H1 (cell line): ENCODE measurements at regions not wholly inside any gene's neighbourhood (a gene's known extent, or its start where the extent isn't known, plus 50 kb on each side); places are given as distances from the start of the nearest gene placed in this dataset.

Experiments used
- ASH2L ChIP-seq: fragments of 200-600, 300-600 bp; sonication (generic); IDR thresholded peaks from one replicate; pipeline ENCODE4 v1.7.1; 2017; ENCODE audit warnings: low read length
- NANOG ChIP-seq: IDR thresholded peaks from 2 replicates; pipeline ENCODE4 v1.6.1; 2011; ENCODE audit warnings: low read length, low read depth, mild to moderate bottlenecking, inconsistent platforms; ENCODE audit not compliant: insufficient read depth, poor library complexity, severe bottlenecking
- NRF1 ChIP-seq: IDR thresholded peaks from 2 replicates; pipeline ENCODE4 v1.6.1; 2011; ENCODE audit warnings: mild to moderate bottlenecking, low read depth, low read length, improper control_type of control experiment
- RBBP5 ChIP-seq: IDR thresholded peaks from 2 replicates; pipeline ENCODE4 v1.7.1; 2012; ENCODE audit warnings: low read depth, mild to moderate bottlenecking, inconsistent platforms, low read length, moderate library complexity, borderline replicate concordance
- SIRT6 ChIP-seq: IDR thresholded peaks from one replicate; pipeline ENCODE4 v1.7.1; 2012; ENCODE audit warnings: low read length, inconsistent platforms
- SUZ12 ChIP-seq: fragments of 200-600 bp; sonication (generic); IDR thresholded peaks from 2 replicates; pipeline ENCODE4 v1.6.1; 2012; ENCODE audit warnings: mild to moderate bottlenecking, inconsistent platforms, low read length, moderate library complexity, mixed read lengths
- TAF7 ChIP-seq: optimal IDR thresholded peaks from 2 replicates; pipeline ENCODE3; 2011; ENCODE audit warnings: low read depth, mild to moderate bottlenecking, inconsistent platforms, low read length, moderate library complexity, borderline replicate concordance
- TCF12 ChIP-seq: IDR thresholded peaks from 2 replicates; pipeline ENCODE4 v1.6.1; 2011; ENCODE audit warnings: low read depth, mild to moderate bottlenecking, low read length
- TF ChIP-seq, protein P1 (sequence below): fragments of 300-600 bp; sonication (generic); IDR thresholded peaks from 2 replicates; pipeline ENCODE4 v1.7.1; 2012; ENCODE audit warnings: low read length, moderate library complexity, mild to moderate bottlenecking, inconsistent platforms; ENCODE audit not compliant: insufficient replicate concordance

DNA sequence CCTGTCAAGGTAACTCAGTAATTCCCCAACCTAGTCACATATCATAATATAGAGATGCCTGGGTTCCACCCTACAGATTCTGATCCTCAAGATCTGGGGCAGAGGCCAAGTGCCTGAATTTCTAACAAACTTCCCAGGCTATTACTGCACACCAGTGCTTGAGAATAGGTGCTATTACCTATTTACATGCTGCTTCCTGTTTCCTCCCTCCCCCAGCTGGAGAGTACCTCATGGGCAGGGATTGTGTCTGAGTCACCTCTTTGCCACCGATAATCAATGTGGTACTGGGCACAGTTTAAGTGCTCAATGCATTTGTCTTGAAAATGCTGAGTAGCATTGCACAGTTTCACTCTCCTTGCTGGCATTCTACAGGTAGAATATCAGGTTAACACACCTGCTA, 582.2 kb upstream of the CADM1 start (continued):
- TF ChIP-seq, protein P1, sequence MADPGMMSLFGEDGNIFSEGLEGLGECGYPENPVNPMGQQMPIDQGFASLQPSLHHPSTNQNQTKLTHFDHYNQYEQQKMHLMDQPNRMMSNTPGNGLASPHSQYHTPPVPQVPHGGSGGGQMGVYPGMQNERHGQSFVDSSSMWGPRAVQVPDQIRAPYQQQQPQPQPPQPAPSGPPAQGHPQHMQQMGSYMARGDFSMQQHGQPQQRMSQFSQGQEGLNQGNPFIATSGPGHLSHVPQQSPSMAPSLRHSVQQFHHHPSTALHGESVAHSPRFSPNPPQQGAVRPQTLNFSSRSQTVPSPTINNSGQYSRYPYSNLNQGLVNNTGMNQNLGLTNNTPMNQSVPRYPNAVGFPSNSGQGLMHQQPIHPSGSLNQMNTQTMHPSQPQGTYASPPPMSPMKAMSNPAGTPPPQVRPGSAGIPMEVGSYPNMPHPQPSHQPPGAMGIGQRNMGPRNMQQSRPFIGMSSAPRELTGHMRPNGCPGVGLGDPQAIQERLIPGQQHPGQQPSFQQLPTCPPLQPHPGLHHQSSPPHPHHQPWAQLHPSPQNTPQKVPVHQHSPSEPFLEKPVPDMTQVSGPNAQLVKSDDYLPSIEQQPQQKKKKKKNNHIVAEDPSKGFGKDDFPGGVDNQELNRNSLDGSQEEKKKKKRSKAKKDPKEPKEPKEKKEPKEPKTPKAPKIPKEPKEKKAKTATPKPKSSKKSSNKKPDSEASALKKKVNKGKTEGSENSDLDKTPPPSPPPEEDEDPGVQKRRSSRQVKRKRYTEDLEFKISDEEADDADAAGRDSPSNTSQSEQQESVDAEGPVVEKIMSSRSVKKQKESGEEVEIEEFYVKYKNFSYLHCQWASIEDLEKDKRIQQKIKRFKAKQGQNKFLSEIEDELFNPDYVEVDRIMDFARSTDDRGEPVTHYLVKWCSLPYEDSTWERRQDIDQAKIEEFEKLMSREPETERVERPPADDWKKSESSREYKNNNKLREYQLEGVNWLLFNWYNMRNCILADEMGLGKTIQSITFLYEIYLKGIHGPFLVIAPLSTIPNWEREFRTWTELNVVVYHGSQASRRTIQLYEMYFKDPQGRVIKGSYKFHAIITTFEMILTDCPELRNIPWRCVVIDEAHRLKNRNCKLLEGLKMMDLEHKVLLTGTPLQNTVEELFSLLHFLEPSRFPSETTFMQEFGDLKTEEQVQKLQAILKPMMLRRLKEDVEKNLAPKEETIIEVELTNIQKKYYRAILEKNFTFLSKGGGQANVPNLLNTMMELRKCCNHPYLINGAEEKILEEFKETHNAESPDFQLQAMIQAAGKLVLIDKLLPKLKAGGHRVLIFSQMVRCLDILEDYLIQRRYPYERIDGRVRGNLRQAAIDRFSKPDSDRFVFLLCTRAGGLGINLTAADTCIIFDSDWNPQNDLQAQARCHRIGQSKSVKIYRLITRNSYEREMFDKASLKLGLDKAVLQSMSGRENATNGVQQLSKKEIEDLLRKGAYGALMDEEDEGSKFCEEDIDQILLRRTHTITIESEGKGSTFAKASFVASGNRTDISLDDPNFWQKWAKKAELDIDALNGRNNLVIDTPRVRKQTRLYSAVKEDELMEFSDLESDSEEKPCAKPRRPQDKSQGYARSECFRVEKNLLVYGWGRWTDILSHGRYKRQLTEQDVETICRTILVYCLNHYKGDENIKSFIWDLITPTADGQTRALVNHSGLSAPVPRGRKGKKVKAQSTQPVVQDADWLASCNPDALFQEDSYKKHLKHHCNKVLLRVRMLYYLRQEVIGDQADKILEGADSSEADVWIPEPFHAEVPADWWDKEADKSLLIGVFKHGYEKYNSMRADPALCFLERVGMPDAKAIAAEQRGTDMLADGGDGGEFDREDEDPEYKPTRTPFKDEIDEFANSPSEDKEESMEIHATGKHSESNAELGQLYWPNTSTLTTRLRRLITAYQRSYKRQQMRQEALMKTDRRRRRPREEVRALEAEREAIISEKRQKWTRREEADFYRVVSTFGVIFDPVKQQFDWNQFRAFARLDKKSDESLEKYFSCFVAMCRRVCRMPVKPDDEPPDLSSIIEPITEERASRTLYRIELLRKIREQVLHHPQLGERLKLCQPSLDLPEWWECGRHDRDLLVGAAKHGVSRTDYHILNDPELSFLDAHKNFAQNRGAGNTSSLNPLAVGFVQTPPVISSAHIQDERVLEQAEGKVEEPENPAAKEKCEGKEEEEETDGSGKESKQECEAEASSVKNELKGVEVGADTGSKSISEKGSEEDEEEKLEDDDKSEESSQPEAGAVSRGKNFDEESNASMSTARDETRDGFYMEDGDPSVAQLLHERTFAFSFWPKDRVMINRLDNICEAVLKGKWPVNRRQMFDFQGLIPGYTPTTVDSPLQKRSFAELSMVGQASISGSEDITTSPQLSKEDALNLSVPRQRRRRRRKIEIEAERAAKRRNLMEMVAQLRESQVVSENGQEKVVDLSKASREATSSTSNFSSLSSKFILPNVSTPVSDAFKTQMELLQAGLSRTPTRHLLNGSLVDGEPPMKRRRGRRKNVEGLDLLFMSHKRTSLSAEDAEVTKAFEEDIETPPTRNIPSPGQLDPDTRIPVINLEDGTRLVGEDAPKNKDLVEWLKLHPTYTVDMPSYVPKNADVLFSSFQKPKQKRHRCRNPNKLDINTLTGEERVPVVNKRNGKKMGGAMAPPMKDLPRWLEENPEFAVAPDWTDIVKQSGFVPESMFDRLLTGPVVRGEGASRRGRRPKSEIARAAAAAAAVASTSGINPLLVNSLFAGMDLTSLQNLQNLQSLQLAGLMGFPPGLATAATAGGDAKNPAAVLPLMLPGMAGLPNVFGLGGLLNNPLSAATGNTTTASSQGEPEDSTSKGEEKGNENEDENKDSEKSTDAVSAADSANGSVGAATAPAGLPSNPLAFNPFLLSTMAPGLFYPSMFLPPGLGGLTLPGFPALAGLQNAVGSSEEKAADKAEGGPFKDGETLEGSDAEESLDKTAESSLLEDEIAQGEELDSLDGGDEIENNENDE: no peak
- TF ChIP-seq SIRT6 (no peak), ASH2L (no peak), TAF7 (no peak), RBBP5 (no peak), NANOG (no peak), TCF12 (no peak), SUZ12 (no peak), NRF1 (no peak)
